Stomach (tissue), 4 donors: ENCODE measurements at regions not wholly inside any gene's neighbourhood (a gene's known extent, or its start where the extent isn't known, plus 50 kb on each side); places are given as distances from the start of the nearest gene placed in this dataset.
"Not testable (repeated sequence)": the region's sequence is repeated elsewhere in the genome, so short reads cannot be mapped to it uniquely, and the experiment has no call there.

Experiments
- POLR2A ChIP-seq, 4 donors: fragments of 450-650 bp; IDR thresholded peaks; one replicate each; pipeline ENCODE4 v1.6.1; 2016; ENCODE audit warnings: antibody characterized with exemption in 4 of 4, control low read depth in 2 of 4, mild to moderate bottlenecking in 1 of 4, moderate library complexity in 1 of 4
- POLR2AphosphoS5 ChIP-seq, 3 donors: sonication (generic); formaldehyde crosslinking; IDR thresholded peaks; one replicate each; pipeline ENCODE4 v1.6.1; 2016; ENCODE audit warnings: antibody characterized with exemption in 3 of 3
- TF ChIP-seq, protein P1 (sequence below), 7 experiments: fragments of 450-650 bp in 4 of 7; fragments of 200-600 bp in 3 of 7; sonication (generic) in 3 of 7; IDR thresholded peaks; one replicate each; pipeline ENCODE4 v1.5.1; 2016 to 2019; ENCODE audit warnings: antibody characterized with exemption in 7 of 7, control low read depth in 2 of 7, mild to moderate bottlenecking in 1 of 7

DNA sequence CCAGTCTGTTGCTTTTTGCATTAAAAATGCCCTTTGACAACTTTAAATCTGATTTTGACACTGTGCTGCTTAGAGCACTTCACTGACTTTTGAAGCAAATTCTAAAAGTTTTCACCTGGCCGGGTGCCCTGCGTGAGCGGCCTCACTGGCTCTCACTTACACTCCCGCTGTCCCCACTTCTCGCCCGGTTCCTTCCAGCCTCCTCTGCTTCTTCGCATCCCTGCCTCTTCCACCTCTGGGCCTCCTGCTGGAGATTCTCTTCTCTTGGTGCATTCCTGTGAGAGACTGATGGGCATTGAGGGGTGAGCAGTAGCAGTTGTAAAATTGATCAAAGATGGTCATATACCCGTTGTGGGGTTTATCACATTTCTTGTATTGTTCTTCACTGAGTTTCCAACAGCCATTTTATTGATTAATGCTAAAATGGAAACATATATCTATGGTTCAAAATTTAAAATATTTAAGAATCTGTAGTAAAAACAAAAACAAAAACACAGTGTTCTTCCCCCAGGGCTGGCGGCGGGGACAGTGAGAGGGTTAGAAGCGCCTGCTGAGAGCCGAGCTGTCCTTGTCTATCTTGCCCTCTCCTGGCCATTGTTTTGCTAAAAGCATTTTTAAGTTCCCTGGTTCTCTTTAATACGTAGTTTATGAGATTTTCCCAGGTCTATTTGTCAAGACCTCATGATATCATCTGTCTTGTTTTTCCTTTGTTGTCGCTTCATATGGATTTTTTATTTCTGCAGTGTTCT lies 160.1 kb downstream of the GOLGA8K start:
- TF ChIP-seq, protein P1, sequence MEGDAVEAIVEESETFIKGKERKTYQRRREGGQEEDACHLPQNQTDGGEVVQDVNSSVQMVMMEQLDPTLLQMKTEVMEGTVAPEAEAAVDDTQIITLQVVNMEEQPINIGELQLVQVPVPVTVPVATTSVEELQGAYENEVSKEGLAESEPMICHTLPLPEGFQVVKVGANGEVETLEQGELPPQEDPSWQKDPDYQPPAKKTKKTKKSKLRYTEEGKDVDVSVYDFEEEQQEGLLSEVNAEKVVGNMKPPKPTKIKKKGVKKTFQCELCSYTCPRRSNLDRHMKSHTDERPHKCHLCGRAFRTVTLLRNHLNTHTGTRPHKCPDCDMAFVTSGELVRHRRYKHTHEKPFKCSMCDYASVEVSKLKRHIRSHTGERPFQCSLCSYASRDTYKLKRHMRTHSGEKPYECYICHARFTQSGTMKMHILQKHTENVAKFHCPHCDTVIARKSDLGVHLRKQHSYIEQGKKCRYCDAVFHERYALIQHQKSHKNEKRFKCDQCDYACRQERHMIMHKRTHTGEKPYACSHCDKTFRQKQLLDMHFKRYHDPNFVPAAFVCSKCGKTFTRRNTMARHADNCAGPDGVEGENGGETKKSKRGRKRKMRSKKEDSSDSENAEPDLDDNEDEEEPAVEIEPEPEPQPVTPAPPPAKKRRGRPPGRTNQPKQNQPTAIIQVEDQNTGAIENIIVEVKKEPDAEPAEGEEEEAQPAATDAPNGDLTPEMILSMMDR (IDR thresholded peaks at IDR 0.05) = not testable (repeated sequence)
- TF ChIP-seq POLR2AphosphoS5, POLR2A (IDR thresholded peaks at IDR 0.05): not testable (repeated sequence)
